MM.1S (cell line): ENCODE measurements at regions not wholly inside any gene's neighbourhood (a gene's known extent, or its start where the extent isn't known, plus 50 kb on each side); places are given as distances from the start of the nearest gene placed in this dataset.

ENCODE experiments used
- CTCF ChIP-seq: fragments of 300-600 bp; sonication (generic); IDR thresholded peaks from 2 replicates; pipeline ENCODE4 v1.5.1; 2016; ENCODE audit warnings: antibody characterized with exemption, low read length, mixed read lengths
- EZH2 ChIP-seq: fragments of 300-600 bp; sonication (generic); optimal IDR thresholded peaks from 2 replicates; pipeline ENCODE3; 2017; ENCODE audit warnings: low read depth, mild to moderate bottlenecking, antibody characterized with exemption, low read length, mixed read lengths

- TF ChIP-seq CTCF (no peak), EZH2 (no peak)
Observed at GRCh38 chr3:106446271-106446670, 577.5 kb upstream of the CBLB start.
